Activated T-cell treated with anti-CD3 and anti-CD28 coated beads for 4 hours (primary cell): ENCODE measurements at regions not wholly inside any gene's neighbourhood (a gene's known extent, or its start where the extent isn't known, plus 50 kb on each side); places are given as distances from the start of the nearest gene placed in this dataset.
"Not testable (repeated sequence)": the region's sequence is repeated elsewhere in the genome, so short reads cannot be mapped to it uniquely, and the experiment has no call there.

Experiments
- DNase-seq: peaks from one replicate; pipeline ENCODE4 v3.0.0-alpha.2; 2020

- no peak for DNase-seq
These were observed 244.2 kb upstream of the ACVR2A start for GRCh38 chr2:147600646-147601045.

GRCh38 chr2:147600223-147600622 is 244.6 kb upstream of the ACVR2A start:
- no peak for DNase-seq

GRCh38 chr2:147595200-147595599 is 249.6 kb upstream of the ACVR2A start:
- no peak for DNase-seq

GRCh38 chr2:147594038-147594437 is 250.8 kb upstream of the ACVR2A start:
- no peak for DNase-seq

- DNase-seq: not testable (repeated sequence)
These were observed 252.0 kb upstream of the ACVR2A start for GRCh38 chr2:147592784-147593183.

GRCh38 chr2:147589127-147589526 is 255.7 kb upstream of the ACVR2A start:
- DNase-seq: no peak

GRCh38 chr2:147588191-147588590 is 256.6 kb upstream of the ACVR2A start:
- no peak for DNase-seq

GRCh38 chr2:147578529-147578928 is 266.3 kb upstream of the ACVR2A start:
- DNase-seq: no peak

- no peak for DNase-seq
These were observed 266.8 kb upstream of the ACVR2A start for GRCh38 chr2:147577998-147578380.

GRCh38 chr2:147577323-147577997 is 267.4 kb upstream of the ACVR2A start:
- no peak for DNase-seq

GRCh38 chr2:147575106-147575505 is 269.7 kb upstream of the ACVR2A start:
- DNase-seq: no peak

- DNase-seq: no peak
These were observed 272.2 kb upstream of the ACVR2A start for GRCh38 chr2:147572622-147573021.

GRCh38 chr2:147569426-147569825 is 275.4 kb upstream of the ACVR2A start:
- DNase-seq: no peak

GRCh38 chr2:147568109-147568508 is 276.7 kb upstream of the ACVR2A start:
- no peak for DNase-seq

GRCh38 chr2:147567136-147567535 is 277.7 kb upstream of the ACVR2A start:
- DNase-seq: no peak

- DNase-seq: no peak
These were observed 283.9 kb upstream of the ACVR2A start for GRCh38 chr2:147560810-147561535.

- no peak for DNase-seq
These were observed 285.6 kb upstream of the ACVR2A start for GRCh38 chr2:147559070-147559725.

GRCh38 chr2:147558620-147559019 is 286.2 kb upstream of the ACVR2A start:
- no peak for DNase-seq

- no peak for DNase-seq
These were observed 290.2 kb upstream of the ACVR2A start for GRCh38 chr2:147554521-147555107.

GRCh38 chr2:147553775-147554271 is 291.0 kb upstream of the ACVR2A start:
- DNase-seq: no peak

GRCh38 chr2:147550995-147551731 is 293.7 kb upstream of the ACVR2A start:
- no peak for DNase-seq

GRCh38 chr2:147549054-147549453 is 295.8 kb upstream of the ACVR2A start:
- DNase-seq: no peak

GRCh38 chr2:147548451-147548850 is 296.4 kb upstream of the ACVR2A start:
- no peak for DNase-seq
